ENCODE measurements at regions not wholly inside any gene's neighbourhood (a gene's known extent, or its start where the extent isn't known, plus 50 kb on each side); places are given as distances from the start of the nearest gene placed in this dataset.

DNA sequence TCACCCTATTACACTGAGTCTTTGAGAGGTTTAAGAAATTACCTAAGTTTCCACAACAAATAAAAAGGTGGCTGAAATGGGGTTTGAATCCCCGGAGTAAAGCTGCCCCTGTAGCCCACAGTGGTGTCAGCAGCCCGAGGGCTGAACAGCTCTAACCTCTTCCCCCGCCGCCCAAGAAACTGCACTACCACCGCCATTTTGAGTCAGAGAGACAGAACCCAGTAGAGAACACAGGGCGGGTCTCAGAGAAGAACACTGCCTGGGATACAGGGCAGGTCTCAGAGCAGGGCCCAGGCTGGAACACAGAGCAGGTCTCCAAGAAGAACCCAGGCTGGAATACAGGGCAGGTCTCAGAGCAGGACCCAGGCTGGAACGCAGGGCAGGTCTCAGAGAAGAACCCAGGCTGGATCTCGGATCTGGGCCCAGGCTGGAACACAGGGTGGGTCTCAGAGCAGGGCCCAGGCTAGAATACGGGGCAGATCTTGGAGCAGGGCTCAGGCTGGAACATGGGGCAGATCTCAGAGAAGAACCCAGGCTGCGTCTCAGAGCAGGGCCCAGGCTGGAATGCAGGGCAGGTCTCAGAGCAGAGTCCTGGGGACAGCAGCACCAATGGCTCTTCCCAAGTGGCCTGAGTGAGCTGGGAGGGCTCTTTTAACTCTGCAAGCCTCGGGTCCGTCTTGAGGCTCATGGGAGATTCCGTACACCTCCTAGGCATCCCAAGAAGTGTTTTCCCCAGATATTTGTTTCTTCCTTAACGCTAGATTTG, 85.9 kb upstream of the LANCL2 start:
- H3K27ac Mint-ChIP-seq = peak overlapping the region in 2 of 3 experiments; percentile 28 to 79; a peak in 3 of 7 replicates
- TF ChIP-seq, protein P1, sequence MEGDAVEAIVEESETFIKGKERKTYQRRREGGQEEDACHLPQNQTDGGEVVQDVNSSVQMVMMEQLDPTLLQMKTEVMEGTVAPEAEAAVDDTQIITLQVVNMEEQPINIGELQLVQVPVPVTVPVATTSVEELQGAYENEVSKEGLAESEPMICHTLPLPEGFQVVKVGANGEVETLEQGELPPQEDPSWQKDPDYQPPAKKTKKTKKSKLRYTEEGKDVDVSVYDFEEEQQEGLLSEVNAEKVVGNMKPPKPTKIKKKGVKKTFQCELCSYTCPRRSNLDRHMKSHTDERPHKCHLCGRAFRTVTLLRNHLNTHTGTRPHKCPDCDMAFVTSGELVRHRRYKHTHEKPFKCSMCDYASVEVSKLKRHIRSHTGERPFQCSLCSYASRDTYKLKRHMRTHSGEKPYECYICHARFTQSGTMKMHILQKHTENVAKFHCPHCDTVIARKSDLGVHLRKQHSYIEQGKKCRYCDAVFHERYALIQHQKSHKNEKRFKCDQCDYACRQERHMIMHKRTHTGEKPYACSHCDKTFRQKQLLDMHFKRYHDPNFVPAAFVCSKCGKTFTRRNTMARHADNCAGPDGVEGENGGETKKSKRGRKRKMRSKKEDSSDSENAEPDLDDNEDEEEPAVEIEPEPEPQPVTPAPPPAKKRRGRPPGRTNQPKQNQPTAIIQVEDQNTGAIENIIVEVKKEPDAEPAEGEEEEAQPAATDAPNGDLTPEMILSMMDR (conservative IDR thresholded peaks at IDR 0.05) = no peak

More for the DNA sequence above, 85.9 kb upstream of the LANCL2 start:
- H3K27me3 Mint-ChIP-seq (ENCODE audit: low read depth) = no peaks in the 10 kb centered on the region; the same call in 1 of the 2 replicates
- H3K56ac ChIP-seq (ENCODE audit: insufficient read length, low read depth, low read length) = no peak overlapping the region
- H4K8ac ChIP-seq (replicated peaks; ENCODE audit: insufficient read length, low read depth, low read length) = no peak overlapping the region
- H3K9me3 ChIP-seq (ENCODE audit: control insufficient read depth, low read depth, low read length) = no peaks in the 10 kb centered on the region
- no peak overlapping the region for H3K4ac ChIP-seq (ENCODE audit: low read depth, low read length)
- no peaks in the 10 kb centered on the region for H3K27me3 ChIP-seq (ENCODE audit: insufficient read depth, low read length)
- no peak overlapping the region for H4K91ac ChIP-seq (ENCODE audit: insufficient read length, low read depth, low read length)
- H3K23me2 ChIP-seq (ENCODE audit: insufficient read length, low read depth, low read length, poor library complexity, severe bottlenecking) = no peaks in the 10 kb centered on the region
- DNase-seq = no peak
- no peaks in the 10 kb centered on the region for H3K36me3 Mint-ChIP-seq (ENCODE audit: insufficient read depth in 1 of 3, low read depth in 3 of 3)
- no peak overlapping the region for H3K9ac ChIP-seq (ENCODE audit: extremely low read depth, insufficient read length, low read length)
- no peak overlapping the region for H3K18ac ChIP-seq (ENCODE audit: insufficient read length, low read depth, low read length)
- no peaks in the 10 kb centered on the region for H3K79me1 ChIP-seq (ENCODE audit: insufficient read depth, low read depth, low read length, poor library complexity, severe bottlenecking)
- H3K9me3 Mint-ChIP-seq = no peaks in the 10 kb centered on the region
- H4K20me1 ChIP-seq (ENCODE audit: control insufficient read depth, insufficient read depth, insufficient read length) = no peaks in the 10 kb centered on the region
- no peak overlapping the region for H4K5ac ChIP-seq (ENCODE audit: insufficient read length, low read depth, low read length)
- H2BK120ac ChIP-seq (ENCODE audit: low read depth, low read length, poor library complexity, severe bottlenecking) = no peak overlapping the region
- no peak overlapping the region for H3K14ac ChIP-seq (ENCODE audit: insufficient read depth, low read length)
- H3K4me1 ChIP-seq (ENCODE audit: insufficient read depth, low read length) = no peaks in the 10 kb centered on the region
- H3K4me3 Mint-ChIP-seq = no peak overlapping the region
- no peak overlapping the region for H3K27ac ChIP-seq (ENCODE audit: insufficient read length, low read depth, low read length)
- H2BK15ac ChIP-seq (ENCODE audit: low read depth, low read length) = no peak overlapping the region
- no peak overlapping the region for H2BK5ac ChIP-seq (ENCODE audit: insufficient read length, low read length)
- no peak overlapping the region for H2BK12ac ChIP-seq (ENCODE audit: insufficient read length, low read depth, low read length)
- no peak overlapping the region for H3T11ph ChIP-seq (ENCODE audit: low read length)
- H3K79me2 ChIP-seq (ENCODE audit: insufficient read depth, low read length) = no peaks in the 10 kb centered on the region
- no peak overlapping the region for H3K4me2 ChIP-seq (ENCODE audit: insufficient read depth, insufficient read length, low read length)
- no peak overlapping the region for H2AK5ac ChIP-seq (ENCODE audit: insufficient read length, low read length)
- H3K23ac ChIP-seq (ENCODE audit: insufficient read length, low read depth, low read length) = no peak overlapping the region
- WGBS (ENCODE audit: extremely low coverage, insufficient read length, low lambda C conversion rate) = no CpG with 5 or more reads among the region's 14 CpGs
- H3K4me1 Mint-ChIP-seq = peaks cover 8 to 10% of the 10 kb centered on the region in 2 experiments; a peak in 3 of 4 replicates
- H2BK20ac ChIP-seq (ENCODE audit: low read depth, low read length, poor library complexity, severe bottlenecking) = no peak overlapping the region
- no peak overlapping the region for H2AFZ ChIP-seq (ENCODE audit: low read length)

All from H9 (cell line).